Mucosa of stomach (tissue), 1 donor: ENCODE measurements at regions not wholly inside any gene's neighbourhood (a gene's known extent, or its start where the extent isn't known, plus 50 kb on each side); places are given as distances from the start of the nearest gene placed in this dataset.
A peak's percentile ranks its signal among the peaks of the same experiment; 100 is the strongest.

Experiments used
- H3K27me3 ChIP-seq: one replicate; pipeline ENCODE4 v1.7.0; 2013; ENCODE audit warnings: mild to moderate bottlenecking, low read length; ENCODE audit not compliant: control insufficient read depth, insufficient read depth
- H3K36me3 ChIP-seq: one replicate; pipeline ENCODE4 v1.7.0; 2013; ENCODE audit warnings: low read length; ENCODE audit not compliant: control insufficient read depth, insufficient read depth
- H3K4me1 ChIP-seq: one replicate; pipeline ENCODE4 v1.7.0; 2013; ENCODE audit warnings: mild to moderate bottlenecking, low read length; ENCODE audit not compliant: control insufficient read depth, insufficient read depth
- H3K4me3 ChIP-seq: one replicate; pipeline ENCODE4 v1.7.0; 2013; ENCODE audit warnings: low read length
- H3K9ac ChIP-seq: one replicate; pipeline ENCODE4 v1.7.0; 2013; ENCODE audit warnings: mild to moderate bottlenecking, low read length, moderate library complexity
- H3K9me3 ChIP-seq: one replicate; pipeline ENCODE4 v1.7.0; 2013; ENCODE audit warnings: mild to moderate bottlenecking, low read length, moderate library complexity; ENCODE audit not compliant: control insufficient read depth
- donor health status: Pancreatic carcinoma.

- Histone ChIP-seq H3K36me3 (no peaks in the 10 kb centered on the region), H3K27me3 (no peaks in the 10 kb centered on the region), H3K4me1 (peaks cover 43% of the 10 kb centered on the region), H3K9ac (no peak overlapping the region), H3K4me3 (no peak overlapping the region), H3K9me3 (no peaks in the 10 kb centered on the region)
Measured at GRCh38 chrX:68897118-68897945, 68.5 kb downstream of the EFNB1 start.

- Histone ChIP-seq H3K4me3 (no peak overlapping the region), H3K9me3 (no peaks in the 10 kb centered on the region), H3K9ac (no peak overlapping the region), H3K36me3 (no peaks in the 10 kb centered on the region), H3K27me3 (no peaks in the 10 kb centered on the region), H3K4me1 (peaks cover 43% of the 10 kb centered on the region)
Measured at GRCh38 chrX:68896581-68896980, 67.8 kb downstream of the EFNB1 start.

- H3K9me3 ChIP-seq, result no peaks in the 10 kb centered on the region
- H3K36me3 ChIP-seq, result no peaks in the 10 kb centered on the region
- peak overlapping the region; percentile 50 for H3K9ac ChIP-seq
- no peaks in the 10 kb centered on the region for H3K27me3 ChIP-seq
- H3K4me3 ChIP-seq, result no peak overlapping the region
- H3K4me1 ChIP-seq, result peaks cover 35% of the 10 kb centered on the region
Measured at GRCh38 chrX:68895778-68896177, 67.0 kb downstream of the EFNB1 start.

- Histone ChIP-seq H3K36me3 (no peaks in the 10 kb centered on the region), H3K9me3 (no peaks in the 10 kb centered on the region), H3K9ac (peak overlapping the region; percentile 50), H3K27me3 (no peaks in the 10 kb centered on the region), H3K4me1 (peaks cover 30% of the 10 kb centered on the region), H3K4me3 (no peak overlapping the region)
Measured at GRCh38 chrX:68895341-68895755, 66.5 kb downstream of the EFNB1 start.

- H3K9me3 ChIP-seq, result no peaks in the 10 kb centered on the region
- H3K36me3 ChIP-seq, result no peaks in the 10 kb centered on the region
- H3K27me3 ChIP-seq, result no peaks in the 10 kb centered on the region
- H3K4me3 ChIP-seq, result no peak overlapping the region
- H3K4me1 ChIP-seq, result peaks cover 30% of the 10 kb centered on the region
- peak overlapping the region; percentile 50 for H3K9ac ChIP-seq
Measured at GRCh38 chrX:68894513-68895340, 65.9 kb downstream of the EFNB1 start.

GRCh38 chrX:68894142-68894512 lies 65.3 kb downstream of the EFNB1 start:
- Histone ChIP-seq H3K9me3 (no peaks in the 10 kb centered on the region), H3K9ac (peak overlapping the region; percentile 50), H3K36me3 (no peaks in the 10 kb centered on the region), H3K4me1 (peaks cover 30% of the 10 kb centered on the region), H3K4me3 (no peak overlapping the region), H3K27me3 (no peaks in the 10 kb centered on the region)

GRCh38 chrX:68892651-68893050 lies 63.8 kb downstream of the EFNB1 start:
- Histone ChIP-seq H3K4me1 (peaks cover 30% of the 10 kb centered on the region), H3K27me3 (no peaks in the 10 kb centered on the region), H3K4me3 (no peak overlapping the region), H3K9ac (no peak overlapping the region), H3K9me3 (no peaks in the 10 kb centered on the region), H3K36me3 (no peaks in the 10 kb centered on the region)

GRCh38 chrX:68892134-68892533 lies 63.3 kb downstream of the EFNB1 start:
- H3K27me3 ChIP-seq, result no peaks in the 10 kb centered on the region
- peaks cover 30% of the 10 kb centered on the region for H3K4me1 ChIP-seq

More at GRCh38 chrX:68892134-68892533, 63.3 kb downstream of the EFNB1 start:
- no peak overlapping the region for H3K9ac ChIP-seq
- no peak overlapping the region for H3K4me3 ChIP-seq
- no peaks in the 10 kb centered on the region for H3K9me3 ChIP-seq
- no peaks in the 10 kb centered on the region for H3K36me3 ChIP-seq
